ENCODE measurements at regions not wholly inside any gene's neighbourhood (a gene's known extent, or its start where the extent isn't known, plus 50 kb on each side); places are given as distances from the start of the nearest gene placed in this dataset.

GRCh38 chr15:39367596-39367995 lies 213.3 kb upstream of the THBS1 start:
- TF ChIP-seq EZH2phosphoT487 (conservative IDR thresholded peaks at IDR 0.05; ENCODE audit: low read length) = no peak
- TF ChIP-seq, protein P1, sequence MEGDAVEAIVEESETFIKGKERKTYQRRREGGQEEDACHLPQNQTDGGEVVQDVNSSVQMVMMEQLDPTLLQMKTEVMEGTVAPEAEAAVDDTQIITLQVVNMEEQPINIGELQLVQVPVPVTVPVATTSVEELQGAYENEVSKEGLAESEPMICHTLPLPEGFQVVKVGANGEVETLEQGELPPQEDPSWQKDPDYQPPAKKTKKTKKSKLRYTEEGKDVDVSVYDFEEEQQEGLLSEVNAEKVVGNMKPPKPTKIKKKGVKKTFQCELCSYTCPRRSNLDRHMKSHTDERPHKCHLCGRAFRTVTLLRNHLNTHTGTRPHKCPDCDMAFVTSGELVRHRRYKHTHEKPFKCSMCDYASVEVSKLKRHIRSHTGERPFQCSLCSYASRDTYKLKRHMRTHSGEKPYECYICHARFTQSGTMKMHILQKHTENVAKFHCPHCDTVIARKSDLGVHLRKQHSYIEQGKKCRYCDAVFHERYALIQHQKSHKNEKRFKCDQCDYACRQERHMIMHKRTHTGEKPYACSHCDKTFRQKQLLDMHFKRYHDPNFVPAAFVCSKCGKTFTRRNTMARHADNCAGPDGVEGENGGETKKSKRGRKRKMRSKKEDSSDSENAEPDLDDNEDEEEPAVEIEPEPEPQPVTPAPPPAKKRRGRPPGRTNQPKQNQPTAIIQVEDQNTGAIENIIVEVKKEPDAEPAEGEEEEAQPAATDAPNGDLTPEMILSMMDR (IDR thresholded peaks at IDR 0.05; ENCODE audit: insufficient read depth, low read length, poor library complexity, severe bottlenecking) = no peak

All from SU-DHL-6 (cell line).